ENCODE measurements at regions not wholly inside any gene's neighbourhood (a gene's known extent, or its start where the extent isn't known, plus 50 kb on each side); places are given as distances from the start of the nearest gene placed in this dataset.

DNA sequence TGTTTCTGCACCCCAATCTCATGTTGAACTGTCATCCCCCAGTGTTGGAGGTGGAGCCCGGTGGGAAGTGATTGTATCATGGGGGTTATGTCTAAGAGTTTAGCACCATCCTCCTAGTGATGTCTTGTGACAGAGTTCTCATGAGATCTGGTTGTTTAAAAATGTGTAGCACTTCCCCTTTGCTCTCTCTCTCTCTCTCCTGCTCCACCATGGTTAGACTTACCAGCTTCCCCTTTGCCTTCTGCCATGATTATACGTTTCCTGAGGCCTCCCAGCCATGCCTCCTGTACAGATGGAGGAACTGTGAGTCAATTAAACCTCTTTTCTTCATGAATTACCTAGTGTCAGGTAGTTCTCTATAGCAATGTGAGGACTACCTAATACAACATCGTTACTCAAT lies 396.9 kb upstream of the LRATD1 start:
- no peaks in the 10 kb centered on the region for H3K27me3 ChIP-seq
- no peak overlapping the region for H3K4me3 ChIP-seq
- DNase-seq = no peak
- TF ChIP-seq, protein P1, sequence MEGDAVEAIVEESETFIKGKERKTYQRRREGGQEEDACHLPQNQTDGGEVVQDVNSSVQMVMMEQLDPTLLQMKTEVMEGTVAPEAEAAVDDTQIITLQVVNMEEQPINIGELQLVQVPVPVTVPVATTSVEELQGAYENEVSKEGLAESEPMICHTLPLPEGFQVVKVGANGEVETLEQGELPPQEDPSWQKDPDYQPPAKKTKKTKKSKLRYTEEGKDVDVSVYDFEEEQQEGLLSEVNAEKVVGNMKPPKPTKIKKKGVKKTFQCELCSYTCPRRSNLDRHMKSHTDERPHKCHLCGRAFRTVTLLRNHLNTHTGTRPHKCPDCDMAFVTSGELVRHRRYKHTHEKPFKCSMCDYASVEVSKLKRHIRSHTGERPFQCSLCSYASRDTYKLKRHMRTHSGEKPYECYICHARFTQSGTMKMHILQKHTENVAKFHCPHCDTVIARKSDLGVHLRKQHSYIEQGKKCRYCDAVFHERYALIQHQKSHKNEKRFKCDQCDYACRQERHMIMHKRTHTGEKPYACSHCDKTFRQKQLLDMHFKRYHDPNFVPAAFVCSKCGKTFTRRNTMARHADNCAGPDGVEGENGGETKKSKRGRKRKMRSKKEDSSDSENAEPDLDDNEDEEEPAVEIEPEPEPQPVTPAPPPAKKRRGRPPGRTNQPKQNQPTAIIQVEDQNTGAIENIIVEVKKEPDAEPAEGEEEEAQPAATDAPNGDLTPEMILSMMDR (IDR thresholded peaks at IDR 0.05) = no peak
- no peak overlapping the region for H3K27ac ChIP-seq
- H3K4me1 ChIP-seq = no peaks in the 10 kb centered on the region
- H3K9me3 ChIP-seq = no peaks in the 10 kb centered on the region
- intact Hi-C loops (cut with DNase I; ENCODE audit: low total_unique reads) = no loop called here
- H3K36me3 ChIP-seq = no peaks in the 10 kb centered on the region

DNA sequence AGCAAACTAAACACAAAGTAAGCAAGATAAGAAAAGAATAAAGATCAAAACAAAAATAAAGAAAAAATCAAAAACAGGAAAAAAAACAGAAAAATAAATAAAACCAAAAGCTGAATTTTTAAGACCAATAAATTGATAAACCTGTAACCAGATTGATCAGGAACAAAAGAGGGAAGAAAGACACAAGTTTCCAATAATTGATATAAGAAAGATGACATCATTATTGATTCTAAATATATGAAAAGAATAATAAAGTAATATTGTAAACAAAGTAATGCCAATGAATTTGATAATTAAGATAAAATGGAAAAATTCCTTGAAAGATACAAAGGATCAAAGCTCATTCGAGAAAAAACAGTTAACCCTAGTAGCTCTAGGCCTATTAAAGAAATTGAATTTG lies 394.6 kb upstream of the LRATD1 start:
- no peak overlapping the region for H3K4me3 ChIP-seq
- no peaks in the 10 kb centered on the region for H3K27me3 ChIP-seq
- intact Hi-C loops (cut with DNase I; ENCODE audit: low total_unique reads) = no loop called here
- H3K4me1 ChIP-seq = no peaks in the 10 kb centered on the region
- H3K36me3 ChIP-seq = no peaks in the 10 kb centered on the region
- TF ChIP-seq, protein P1 (IDR thresholded peaks at IDR 0.05) = no peak
- H3K27ac ChIP-seq = no peak overlapping the region
- DNase-seq = no peak
- H3K9me3 ChIP-seq = no peaks in the 10 kb centered on the region

DNA sequence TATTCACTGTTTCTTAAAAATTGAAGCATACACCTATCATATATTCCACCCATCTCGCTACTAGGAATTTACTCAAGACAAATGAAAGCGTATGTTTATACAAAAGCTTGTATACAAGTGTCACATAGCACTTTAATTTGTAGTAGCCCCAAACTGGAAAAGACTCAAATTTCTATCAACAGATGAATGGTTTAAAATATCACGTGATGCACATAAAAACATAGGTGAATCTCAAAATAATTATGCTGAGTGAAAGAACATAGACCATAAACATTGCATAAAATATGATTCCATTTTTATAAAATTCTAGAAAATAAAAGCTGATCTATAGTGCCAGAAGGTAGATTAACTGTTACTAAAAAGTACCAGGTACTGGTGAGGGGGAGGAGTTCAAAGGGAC lies 392.9 kb upstream of the LRATD1 start:
- H3K4me3 ChIP-seq = no peak overlapping the region
- intact Hi-C loops (cut with DNase I; ENCODE audit: low total_unique reads) = no loop called here
- H3K9me3 ChIP-seq = no peaks in the 10 kb centered on the region
- TF ChIP-seq, protein P1 (IDR thresholded peaks at IDR 0.05) = no peak
- DNase-seq = no peak
- no peaks in the 10 kb centered on the region for H3K27me3 ChIP-seq
- no peaks in the 10 kb centered on the region for H3K4me1 ChIP-seq
- no peaks in the 10 kb centered on the region for H3K36me3 ChIP-seq
- H3K27ac ChIP-seq = no peak overlapping the region

DNA sequence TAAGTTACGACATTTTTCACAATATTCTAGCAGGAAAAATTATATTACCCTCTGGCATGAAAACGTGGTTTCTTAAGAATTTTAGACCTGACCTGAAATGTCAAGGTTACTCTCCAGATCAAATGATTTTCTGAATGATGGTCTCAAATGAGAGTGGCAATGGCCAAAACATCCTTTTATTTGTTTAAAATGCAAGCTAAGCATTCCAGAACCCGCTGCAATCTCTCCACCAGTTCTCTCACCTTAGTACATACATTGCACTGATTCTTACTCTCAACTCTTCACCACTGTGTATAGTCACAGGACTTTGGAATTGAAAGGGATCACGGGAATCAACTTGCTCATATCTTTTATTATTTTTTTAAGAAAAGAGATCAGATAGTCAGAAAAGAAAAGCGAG lies 391.6 kb upstream of the LRATD1 start:
- no peaks in the 10 kb centered on the region for H3K27me3 ChIP-seq
- no peaks in the 10 kb centered on the region for H3K36me3 ChIP-seq
- intact Hi-C loops (cut with DNase I; ENCODE audit: low total_unique reads) = no loop called here
- no peak overlapping the region for H3K4me3 ChIP-seq
- DNase-seq = no peak
- TF ChIP-seq, protein P1 (IDR thresholded peaks at IDR 0.05) = no peak
- H3K27ac ChIP-seq = no peak overlapping the region
- no peaks in the 10 kb centered on the region for H3K9me3 ChIP-seq
- H3K4me1 ChIP-seq = no peaks in the 10 kb centered on the region

DNA sequence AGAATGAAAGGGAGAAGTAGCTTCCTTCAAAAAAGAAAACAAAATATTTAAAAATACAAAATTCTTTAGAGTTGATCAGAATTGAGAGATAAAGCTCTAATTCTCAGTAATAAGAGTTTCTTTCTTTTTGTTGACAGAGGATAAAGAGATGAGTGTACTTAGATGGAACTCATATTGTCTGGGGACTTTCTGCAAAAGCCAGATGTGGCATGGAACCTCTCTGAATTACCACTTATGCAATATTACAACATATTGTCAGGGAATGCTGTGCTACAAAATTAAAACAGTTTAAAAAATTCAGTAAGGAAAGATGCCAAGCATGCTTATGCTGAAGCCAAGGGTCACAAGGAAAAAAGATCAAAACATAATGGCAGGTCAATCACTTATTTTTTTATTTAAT lies 386.6 kb upstream of the LRATD1 start:
- H3K27ac ChIP-seq = no peak overlapping the region
- no peaks in the 10 kb centered on the region for H3K27me3 ChIP-seq
- no peak for DNase-seq
- H3K36me3 ChIP-seq = no peaks in the 10 kb centered on the region
- H3K4me1 ChIP-seq = no peaks in the 10 kb centered on the region
- intact Hi-C loops (cut with DNase I; ENCODE audit: low total_unique reads) = no loop called here
- no peaks in the 10 kb centered on the region for H3K9me3 ChIP-seq
- TF ChIP-seq, protein P1 (IDR thresholded peaks at IDR 0.05) = no peak
- H3K4me3 ChIP-seq = no peak overlapping the region

DNA sequence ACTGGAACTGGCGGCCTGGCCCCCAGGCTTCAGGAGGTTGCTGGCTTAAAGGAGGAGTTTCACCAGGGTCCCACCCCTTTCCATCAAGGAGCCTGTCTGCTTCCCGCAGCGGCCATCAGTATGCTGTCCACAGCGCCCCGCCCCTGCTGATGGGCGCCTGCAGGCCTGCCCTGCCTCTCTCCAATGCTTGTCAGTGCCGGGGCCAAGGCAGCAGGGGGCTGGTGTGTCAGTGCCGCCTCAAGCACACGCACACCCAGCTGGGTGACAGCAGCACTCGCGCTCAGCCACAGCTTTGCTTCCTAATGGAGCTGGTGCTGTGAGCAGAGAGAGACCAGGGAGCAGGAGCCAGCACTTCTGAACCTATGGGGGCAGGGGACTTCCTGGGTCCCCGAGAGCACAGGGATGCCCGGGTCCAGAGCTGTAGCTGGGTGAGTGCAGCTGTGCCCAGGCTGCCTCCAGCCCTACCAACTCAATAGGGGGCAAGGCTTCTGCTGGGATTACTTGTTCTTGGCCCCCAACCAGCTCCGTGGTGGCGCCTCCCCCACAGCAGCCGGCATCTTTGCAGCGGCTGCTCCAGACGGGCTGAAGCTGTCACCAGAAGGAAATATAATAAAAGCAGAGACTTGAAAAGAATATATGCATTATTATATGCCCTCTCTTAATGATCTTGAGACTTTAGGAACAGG lies 377.2 kb upstream of the LRATD1 start:
- no peaks in the 10 kb centered on the region for H3K27me3 ChIP-seq
- TF ChIP-seq, protein P1 (IDR thresholded peaks at IDR 0.05) = no peak
- no peaks in the 10 kb centered on the region for H3K36me3 ChIP-seq
- intact Hi-C loops (cut with DNase I; ENCODE audit: low total_unique reads) = no loop called here
- no peaks in the 10 kb centered on the region for H3K4me1 ChIP-seq
- DNase-seq = no peak
- no peak overlapping the region for H3K4me3 ChIP-seq
- no peak overlapping the region for H3K27ac ChIP-seq
- no peaks in the 10 kb centered on the region for H3K9me3 ChIP-seq

All from tibial artery (tissue), 4 donors.